Right renal pelvis (tissue), 4 donors: ENCODE measurements at regions not wholly inside any gene's neighbourhood (a gene's known extent, or its start where the extent isn't known, plus 50 kb on each side); places are given as distances from the start of the nearest gene placed in this dataset.

ENCODE experiments used
- DNase-seq, 4 donors: peaks; one replicate each; pipeline ENCODE4 v3.0.0-alpha.2; 2013; ENCODE audit warnings: low read depth in 4 of 4, low spot score in 3 of 4, missing footprints in 1 of 4

DNA sequence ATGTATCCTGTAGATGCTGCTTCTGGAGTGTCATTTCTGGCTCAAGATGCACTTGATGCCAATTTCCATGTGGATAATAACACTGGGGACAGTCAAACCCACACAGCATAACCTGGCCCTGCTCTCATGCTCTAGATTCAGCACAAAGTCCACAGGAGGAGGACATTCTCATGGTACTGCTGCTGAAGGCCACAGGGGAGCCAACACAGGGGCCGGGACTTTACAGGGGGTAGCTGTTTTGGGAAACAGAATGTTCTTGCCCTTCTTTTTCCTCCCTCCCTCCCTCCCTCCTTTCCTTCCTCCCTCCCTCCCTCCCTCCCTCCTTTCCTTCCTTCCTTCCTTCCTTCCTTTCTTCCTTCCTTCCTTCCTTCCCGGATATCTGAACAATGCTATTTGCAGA is 477.4 kb downstream of the PDCD6IP start:
- no peak for DNase-seq

DNA sequence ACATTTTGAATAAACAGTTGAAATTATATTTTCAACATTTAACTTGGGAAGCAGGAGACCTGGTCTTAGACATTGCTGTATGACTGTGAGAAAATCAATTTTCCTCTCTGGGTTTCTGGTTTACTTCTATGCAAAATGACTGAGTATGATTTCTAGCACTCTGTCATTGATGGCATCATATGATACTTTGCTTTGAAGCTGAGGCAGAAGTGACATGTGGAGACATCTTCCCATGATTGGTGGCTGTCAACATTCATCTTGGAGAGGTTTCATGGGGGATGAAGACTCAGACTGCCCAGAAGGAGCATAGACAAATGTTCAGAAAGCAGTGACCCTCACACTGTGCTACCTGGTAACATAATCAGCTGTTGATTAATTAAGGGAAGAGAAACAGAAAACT is 477.9 kb downstream of the PDCD6IP start:
- no peak for DNase-seq

DNA sequence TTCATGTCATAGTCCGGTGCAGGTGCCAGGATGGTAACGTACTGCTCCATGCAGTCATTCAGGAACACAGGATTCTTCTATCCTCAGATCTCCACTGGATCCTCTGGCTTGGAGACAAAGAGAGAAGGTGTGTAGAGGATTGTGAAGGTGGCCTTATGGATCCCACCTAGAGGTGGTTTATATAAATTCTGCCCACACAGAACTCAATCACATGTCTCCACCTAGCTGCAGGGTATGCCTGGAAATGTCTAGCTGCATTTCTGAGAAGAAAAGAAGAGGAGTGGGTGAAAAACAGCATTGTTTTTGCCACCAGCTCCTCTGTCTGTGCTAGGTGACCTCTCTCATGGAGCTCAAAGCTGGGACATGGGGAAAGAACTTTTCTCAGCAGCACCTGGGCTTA is 478.7 kb downstream of the PDCD6IP start:
- no peak for DNase-seq

DNA sequence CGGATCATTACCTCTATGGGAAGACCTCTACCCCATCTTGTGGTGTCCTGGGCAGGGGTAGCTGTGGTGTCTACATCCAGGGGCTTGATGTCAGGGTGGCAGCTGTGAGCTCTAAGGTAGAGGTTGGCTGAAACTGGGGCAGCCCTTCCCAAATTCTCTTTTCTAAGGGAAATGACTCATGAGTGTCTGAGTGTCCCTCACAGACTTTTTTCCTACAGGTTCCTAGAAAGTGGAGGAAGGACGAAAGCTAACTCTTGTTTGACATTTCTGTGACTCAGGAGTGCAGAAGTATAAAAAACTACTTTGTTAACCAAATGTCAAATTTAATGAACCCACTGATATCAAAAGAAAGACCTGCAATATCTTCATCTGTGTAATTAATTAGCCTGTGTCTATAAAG is 481.5 kb downstream of the PDCD6IP start:
- DNase-seq = no peak

DNA sequence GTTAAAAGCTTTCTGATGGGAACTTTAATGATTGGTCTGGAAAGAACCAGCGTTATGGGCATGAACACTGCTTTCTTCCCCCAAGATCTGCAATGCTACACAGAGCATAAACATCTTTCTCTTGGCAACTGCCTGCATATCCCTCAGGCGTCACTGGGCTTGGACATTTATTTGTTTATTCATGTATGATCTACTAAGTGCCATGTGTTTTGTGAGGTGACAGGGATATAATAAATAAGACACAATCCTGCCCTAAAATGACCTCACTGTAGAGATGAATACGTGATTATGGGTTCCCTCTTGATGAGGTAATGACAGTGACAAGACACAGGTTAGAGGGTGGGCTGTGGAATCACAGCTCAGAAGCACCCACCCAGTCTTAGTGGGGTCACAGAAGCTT is 485.3 kb downstream of the PDCD6IP start:
- no peak for DNase-seq

DNA sequence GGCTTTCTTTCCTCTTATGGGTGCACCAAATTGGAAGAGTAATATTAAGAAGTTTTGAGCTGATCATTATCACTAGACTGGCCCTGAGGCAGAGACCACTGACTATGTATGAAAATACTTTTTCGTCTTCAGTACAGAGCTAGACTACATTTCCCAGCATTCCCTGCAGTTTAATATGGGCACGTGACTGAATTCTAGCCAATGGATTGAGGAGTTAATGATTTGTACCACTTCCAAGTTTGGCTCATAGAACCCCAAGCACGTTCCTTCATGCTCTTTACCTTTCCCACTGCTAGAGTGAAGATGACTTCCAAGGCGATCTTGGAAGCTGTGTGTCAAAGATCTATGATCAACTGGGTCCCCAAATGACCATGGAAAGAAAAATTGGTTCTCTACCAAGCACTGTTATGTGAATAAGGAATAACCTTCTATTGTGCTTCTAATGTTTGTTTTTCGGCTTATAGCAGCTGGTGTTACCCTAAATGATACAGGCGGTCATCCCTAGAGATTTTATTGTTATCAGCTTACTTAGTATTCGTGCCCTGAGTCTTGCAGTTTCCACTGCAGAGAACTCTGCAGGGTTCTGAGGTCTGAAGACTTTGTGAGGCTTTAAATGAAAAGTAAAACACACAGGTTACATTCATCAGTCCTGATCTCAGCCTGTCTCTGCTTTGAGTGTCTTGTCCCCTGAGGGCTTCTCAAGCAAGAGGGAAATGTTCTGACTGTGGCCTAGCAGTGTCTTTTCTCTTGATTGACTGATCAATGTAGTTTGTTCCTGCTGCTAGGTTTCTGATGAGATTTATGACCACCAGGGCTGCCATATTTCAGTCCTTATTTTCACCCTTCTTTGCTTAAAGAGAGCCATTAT is 486.8 kb downstream of the PDCD6IP start:
- no peak for DNase-seq

DNA sequence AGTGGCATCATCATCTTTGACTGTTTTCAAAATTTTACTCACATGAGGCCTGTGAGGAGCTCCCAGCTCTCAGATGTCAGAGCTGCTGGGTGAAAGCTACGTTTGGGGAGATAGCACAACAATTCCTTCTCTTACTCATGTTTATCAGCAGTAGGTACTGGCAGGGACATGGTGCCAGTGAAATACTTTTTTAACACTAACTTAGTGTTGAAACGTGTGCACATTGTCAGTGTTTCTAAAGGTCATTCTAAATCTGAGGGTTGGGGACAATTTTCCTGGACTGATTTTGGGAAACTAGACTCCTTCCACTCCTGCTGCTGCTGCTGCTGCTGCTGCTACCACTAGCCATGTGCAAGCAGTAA is 487.4 kb downstream of the PDCD6IP start:
- DNase-seq = no peak

DNA sequence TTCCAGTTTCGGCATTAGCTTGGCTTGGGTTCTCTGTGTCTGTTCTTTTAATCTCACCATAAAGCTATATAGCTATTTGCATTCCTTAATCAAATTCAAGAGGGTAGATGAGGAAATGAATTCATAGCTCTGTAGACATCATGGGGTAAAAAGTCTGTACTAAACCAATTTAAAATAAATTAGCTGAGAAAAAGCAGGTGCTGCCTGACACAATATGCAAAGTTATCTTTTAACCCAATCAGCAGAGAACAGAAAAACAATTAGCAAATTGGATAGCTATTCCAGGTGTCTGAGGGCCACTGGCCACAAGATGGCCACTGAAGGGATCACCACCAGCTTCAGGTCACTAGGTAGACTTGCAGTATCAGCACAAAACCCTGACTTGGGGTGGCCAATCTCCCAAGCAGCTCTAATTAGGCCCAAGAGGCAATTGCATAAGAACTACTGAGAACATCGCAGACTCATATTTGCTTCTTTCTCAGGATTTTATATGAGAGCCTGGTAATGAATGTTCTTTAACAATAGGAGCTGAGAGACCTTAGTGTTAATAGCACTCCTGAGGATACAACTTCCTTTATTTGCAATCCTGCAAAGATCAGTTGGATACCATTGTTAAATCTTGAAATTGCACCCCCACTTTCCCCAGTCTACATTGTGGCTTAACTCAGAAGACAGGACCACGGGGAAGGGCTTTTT is 494.3 kb downstream of the PDCD6IP start:
- no peak for DNase-seq

DNA sequence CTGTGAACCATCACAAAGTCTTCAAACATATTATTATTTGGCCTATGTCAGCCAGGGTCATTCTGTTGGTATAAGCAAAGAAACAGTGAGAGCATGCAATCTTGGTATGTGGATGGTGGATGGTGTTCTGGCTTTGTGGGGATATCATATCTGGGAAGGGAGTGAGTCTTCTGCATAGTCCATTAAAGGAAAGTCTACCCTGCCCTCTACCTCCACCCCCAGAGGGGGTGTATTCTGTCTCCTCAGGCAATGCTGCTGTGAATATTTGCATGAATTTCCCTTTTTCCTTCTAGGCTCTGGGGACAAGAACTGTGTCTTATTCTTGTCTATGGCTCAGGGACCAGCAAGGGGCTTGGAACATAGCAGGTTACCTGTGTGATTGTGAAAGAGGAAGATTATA is 495.8 kb downstream of the PDCD6IP start:
- no peak for DNase-seq

DNA sequence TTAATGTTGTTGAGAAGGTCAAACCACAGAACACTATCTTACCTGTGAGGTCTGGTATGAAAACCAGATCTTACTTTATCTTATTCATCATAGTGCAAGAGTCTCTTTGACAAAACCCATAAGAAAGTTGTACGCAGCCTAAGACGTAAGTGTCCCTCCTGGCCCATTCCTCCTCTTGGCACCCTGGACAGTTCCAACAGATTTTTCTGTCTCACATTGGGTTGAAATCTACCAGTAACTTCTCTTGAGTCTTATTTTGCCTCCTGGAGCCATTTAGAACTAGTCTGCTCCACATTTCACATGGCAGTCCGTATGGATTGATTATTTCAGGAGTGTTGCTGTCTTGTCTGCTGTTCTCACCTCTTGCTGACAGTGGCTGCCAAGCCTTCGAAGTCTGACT is 498.4 kb downstream of the PDCD6IP start:
- no peak for DNase-seq

DNA sequence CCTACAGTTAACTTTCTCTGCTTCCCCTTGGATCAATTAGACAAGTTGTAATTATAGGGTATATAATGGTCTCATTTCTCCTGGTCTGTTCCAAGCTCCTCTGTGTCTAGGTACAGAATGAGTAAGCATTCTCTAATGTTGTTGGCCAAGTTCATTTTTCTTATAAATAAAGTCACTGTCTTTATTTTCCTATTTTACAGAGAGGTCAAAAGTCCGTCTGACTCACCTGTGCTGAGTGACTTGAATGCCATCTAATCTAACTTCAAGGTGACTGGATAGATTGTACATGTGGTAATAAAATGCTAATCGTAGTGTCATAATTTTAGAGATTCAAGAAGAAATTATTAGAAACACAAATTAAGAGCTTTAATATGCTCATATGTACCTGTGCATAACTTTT is 500.2 kb downstream of the PDCD6IP start:
- no peak for DNase-seq

DNA sequence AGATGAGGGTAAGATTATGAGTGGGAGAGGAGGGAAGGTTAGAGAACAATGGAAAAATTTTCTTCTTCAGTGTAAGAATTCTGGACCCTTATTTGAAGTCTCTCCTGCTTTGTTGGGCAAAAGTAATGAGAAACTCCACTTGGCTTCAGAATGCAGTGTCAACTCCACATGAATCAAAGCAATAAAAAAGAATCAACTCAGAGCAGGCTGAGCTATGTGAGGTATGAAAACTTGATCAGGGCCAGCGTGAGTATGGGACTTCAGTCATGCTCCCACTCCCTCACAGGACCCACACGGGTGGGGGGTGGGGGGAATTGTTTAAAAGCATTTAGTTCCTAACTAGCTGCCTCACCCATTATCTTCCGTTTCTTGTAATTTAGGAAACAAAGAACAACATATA is 502.2 kb downstream of the PDCD6IP start:
- peak in 1 of 4 donors; percentile 16 for DNase-seq

DNA sequence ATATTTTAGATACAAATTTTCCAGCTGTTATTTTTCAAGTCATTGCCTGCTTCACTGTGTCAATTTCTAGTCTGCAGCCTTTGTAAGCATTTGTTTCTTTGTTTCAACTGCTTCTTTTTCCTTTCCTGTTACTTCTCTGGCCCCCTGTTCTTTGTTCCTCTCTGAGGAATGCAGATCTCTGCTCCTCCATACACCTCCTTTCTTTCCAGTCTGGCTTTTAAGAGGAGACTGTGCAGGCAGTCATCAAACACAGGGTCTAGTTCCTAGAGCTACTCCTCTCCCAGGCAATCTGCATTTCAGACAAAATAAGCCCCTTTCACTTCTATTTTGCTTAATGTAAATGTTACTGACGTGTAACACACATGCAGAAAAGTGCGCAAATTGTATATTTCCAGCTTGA is 502.9 kb downstream of the PDCD6IP start:
- no peak for DNase-seq

DNA sequence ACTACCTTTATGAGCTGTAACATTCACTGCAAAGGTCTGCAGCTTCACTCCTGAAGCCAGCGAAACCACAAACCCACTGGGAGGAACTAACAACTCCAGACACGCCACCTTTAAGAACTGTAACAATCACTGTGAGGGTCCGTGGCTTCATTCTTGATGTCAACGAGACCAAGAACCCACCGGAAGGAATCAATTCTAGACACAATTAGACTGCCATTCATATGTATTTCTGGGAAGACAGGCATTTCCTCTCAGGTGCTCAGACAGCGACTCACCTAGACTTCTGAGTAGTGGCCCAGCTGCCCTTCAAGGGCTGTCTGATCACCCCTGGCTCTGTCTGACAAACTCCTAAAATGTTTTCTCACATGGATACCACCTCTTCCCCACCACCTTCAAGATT is 506.8 kb downstream of the PDCD6IP start:
- DNase-seq = no peak

DNA sequence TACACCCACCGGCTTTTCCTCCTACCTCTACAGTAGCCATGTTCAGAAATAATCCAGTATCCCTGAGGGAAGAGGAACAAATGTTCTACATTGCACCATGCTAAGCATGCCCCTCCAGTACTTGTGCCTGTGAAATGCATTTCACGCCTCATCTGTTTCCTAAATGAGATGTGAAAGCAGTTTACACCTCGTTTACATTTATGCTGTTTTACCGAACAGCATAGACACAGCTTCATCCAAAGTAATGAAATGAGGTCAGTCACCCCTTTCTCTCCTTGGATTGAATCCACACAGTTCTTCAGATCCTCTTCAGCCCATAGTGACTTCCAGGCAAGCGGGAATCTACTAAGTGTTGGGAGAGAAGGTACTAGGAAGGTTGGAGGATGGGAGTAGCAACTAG is 514.3 kb downstream of the PDCD6IP start:
- no peak for DNase-seq

DNA sequence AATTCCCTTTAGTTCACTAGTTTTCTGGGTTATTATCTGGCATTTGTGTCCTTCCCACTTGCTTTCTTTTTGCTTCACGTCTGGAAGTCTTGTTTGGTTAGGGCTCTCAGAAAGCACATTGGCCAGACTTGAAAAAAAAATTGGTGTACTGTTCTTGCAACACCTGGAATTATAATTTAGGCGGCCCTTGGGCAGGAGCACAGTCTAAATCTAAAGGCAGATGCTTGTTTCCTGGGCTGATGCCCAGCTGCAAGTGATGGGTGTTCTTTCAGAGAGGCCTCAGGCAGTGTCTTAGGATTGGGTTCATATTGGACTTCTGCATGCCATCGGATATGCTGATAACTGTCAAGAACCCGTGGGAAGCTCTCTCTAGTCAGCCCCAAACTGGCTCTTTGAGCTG is 521.5 kb downstream of the PDCD6IP start:
- no peak for DNase-seq

DNA sequence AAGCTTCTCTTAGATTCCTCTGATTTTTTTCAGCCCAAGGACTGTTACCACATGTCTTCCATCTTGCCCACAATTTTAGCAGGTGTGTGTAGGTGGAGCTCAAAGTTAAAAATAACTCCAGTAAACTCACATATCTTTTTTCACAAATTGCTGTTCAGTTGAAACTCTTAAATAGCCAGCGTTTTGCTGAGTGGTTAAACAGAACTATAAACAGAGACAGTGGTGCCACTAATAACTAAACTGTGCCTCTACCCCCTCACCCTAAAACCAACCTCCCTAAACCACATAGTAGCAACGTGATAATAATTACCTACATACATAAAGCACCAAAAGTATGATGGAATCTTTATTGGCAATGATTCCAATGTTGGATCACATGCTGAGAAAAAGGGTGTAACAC is 525.1 kb downstream of the PDCD6IP start:
- DNase-seq = no peak

DNA sequence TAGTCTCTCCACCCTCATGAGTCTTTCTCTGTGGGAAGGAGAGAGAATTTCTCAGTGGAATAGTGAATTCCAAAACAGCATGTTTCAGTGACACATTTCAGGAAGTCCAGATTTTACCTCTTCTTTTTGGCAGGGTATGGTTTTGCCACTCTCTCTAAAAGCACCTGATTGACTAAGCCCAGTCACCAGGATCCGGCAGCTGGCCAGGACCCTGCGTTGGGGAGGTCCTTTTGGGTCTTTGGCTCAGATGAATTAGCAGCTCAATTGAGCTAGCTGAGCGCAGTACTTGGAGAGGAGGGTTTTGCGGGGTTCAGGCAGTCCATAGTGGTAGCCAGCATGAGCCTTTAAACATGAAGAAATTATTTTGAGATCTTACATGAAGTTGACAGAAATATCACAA is 548.2 kb downstream of the PDCD6IP start:
- DNase-seq = no peak

DNA sequence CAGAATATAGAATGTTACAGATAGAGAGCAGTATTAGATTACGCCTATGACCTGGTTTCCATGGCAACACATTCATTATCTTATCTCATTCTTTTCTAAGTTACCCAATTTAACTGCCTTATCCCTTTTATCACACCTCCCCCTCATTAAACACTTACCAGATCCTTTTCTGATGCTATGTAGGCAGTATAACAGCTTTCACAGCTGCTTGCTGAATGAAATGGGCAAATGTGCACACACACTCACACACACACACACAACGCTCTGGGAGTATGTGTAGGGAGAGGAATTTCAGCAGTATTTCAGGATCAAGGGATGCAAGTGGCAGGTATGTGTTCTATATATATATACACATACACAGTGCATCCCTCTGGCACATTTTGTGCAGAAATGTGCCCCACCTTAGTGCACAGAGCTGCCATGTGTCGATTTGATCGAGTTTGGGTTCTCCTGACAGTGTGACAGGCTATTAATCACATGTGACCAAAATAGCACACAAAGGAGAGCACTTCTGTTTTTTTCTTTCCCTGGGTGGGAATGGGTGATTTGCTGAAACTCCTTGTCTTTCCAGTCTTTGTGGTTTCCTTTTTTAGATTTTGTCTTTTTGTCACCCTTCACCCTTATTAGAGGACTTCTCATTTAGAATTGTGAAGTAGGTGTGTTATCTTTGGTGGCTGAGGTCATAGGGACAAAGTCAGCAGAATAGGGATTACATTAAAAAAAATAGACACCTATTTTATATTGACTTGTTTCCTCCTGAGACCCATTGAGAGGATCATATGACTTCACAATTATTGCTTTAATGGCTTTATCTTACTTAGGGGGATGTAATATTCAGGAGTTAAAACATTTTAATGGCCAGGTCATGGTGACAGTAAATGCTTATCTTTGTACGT is 553.7 kb downstream of the PDCD6IP start:
- no peak for DNase-seq

DNA sequence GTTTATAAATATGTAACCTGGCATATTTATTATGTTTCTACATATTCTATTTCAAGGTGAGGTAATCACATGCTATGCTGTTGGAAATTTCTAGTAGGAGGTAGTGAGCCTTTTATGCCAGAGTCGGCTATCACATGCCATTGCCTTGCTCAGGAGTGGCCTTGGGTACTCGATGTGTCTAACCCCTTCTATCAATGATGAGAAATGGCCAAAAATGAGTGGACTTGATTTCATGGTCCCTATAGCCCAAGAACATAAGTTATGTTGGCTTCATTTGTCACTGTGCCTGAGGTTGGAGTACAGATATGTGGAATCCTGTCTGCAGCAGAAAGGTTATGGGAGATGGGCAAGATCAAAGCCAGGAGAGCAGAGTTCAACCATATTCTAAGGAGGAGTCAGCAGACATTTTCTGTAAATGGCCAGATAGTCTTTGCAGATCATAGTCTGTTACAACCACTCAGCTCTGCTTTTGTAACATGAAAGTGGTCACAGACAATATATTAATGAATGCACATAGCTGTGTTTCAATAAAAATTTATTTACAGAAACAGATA is 554.4 kb downstream of the PDCD6IP start:
- no peak for DNase-seq

DNA sequence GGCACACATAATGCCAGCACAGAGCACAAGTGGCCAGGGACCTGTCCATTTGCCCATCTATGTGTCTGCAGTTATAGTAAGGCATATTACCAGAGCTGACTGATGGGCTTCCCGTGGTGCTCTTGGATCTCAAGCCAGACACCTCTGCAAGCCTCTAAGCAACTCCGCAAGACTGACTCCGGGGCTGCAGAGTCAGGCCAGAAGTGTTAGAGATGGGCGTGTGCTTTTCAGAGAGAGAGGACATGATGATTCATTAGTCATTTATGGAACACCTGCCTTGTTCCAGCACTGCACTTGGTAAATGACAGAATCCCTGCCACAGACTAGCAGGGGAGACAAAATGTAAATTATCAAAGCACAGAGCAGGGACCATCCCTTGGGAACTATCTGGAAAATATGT is 559.0 kb downstream of the PDCD6IP start:
- DNase-seq = no peak
